Heart left ventricle (tissue), 13 donors: ENCODE measurements at regions not wholly inside any gene's neighbourhood (a gene's known extent, or its start where the extent isn't known, plus 50 kb on each side); places are given as distances from the start of the nearest gene placed in this dataset.

ENCODE experiments used
- CTCF ChIP-seq, 12 donors: fragments of 200-600 bp; sonication (generic) in 4 of 12; IDR thresholded peaks; one replicate each; pipeline versions ENCODE4 v1.5.0 to v1.8.0; 2018 to 2022; ENCODE audit warnings: antibody characterized with exemption in 12 of 12, mild to moderate bottlenecking in 5 of 12
- POLR2A ChIP-seq, 2 donors: fragments of 450-650 bp; IDR thresholded peaks; one replicate each; pipeline ENCODE4 v1.6.1; 2017; ENCODE audit warnings: antibody characterized with exemption in 2 of 2, mild to moderate bottlenecking in 2 of 2, moderate library complexity in 2 of 2
- donor health status: ischemic (EF 13 %, LVEDD 7.1; RV severe dilation, severe dysfunction).
- donor health status: DM: no; HTN: yes; CAD: no.
- donor health status: DM: no; HTN: no; CAD: no.
- donor health status: ischemic (EF 25% LVEDD 6.9; RV normal size, moderate dysfunction).
- donor health status: ischemic (EF 25% LVEDD 5.7; RV mildly dilated, moderate dysfunction).
- donor health status: ischemic (EF 35%, LVEDD 5.7; RV mildly dilated, moderate dysfunction).
- donor health status: nonischemic (EF 11% LVEDD 7.7; RV severe dilation, severe dysfunction).
- donor health status: DM: yes; HTN: yes; CAD: no.
- donor health status: PGD.
- donor health status: ischemic (EF 29% LVEDD 5.4; RV normal size, mild dysfunction).
- donor health status: nonischemic (EF 23%, LVEDD 6.1; RV moderate dilation, normal function).

- TF ChIP-seq CTCF (IDR thresholded peaks at IDR 0.05) (no peak), POLR2A (IDR thresholded peaks at IDR 0.05) (no peak)
These were observed 267.1 kb upstream of the GRIA1 start for GRCh38 chr5:153223376-153223775.
